OCI-LY3 (cell line): ENCODE measurements at regions not wholly inside any gene's neighbourhood (a gene's known extent, or its start where the extent isn't known, plus 50 kb on each side); places are given as distances from the start of the nearest gene placed in this dataset.

Source experiments
- EZH2phosphoT487 ChIP-seq: fragments of 200-600 bp; shearing (Covaris generic); IDR thresholded peaks from 2 replicates; pipeline ENCODE4 v1.6.1; 2018; ENCODE audit warnings: antibody characterized with exemption, mixed run types, low read depth
- TF ChIP-seq, protein P1 (sequence below): fragments of 200-600, 300-600 bp; sonication (generic); IDR thresholded peaks from 2 replicates; pipeline ENCODE4 v1.5.1; 2014; ENCODE audit warnings: antibody characterized with exemption, low read length, low read depth

DNA sequence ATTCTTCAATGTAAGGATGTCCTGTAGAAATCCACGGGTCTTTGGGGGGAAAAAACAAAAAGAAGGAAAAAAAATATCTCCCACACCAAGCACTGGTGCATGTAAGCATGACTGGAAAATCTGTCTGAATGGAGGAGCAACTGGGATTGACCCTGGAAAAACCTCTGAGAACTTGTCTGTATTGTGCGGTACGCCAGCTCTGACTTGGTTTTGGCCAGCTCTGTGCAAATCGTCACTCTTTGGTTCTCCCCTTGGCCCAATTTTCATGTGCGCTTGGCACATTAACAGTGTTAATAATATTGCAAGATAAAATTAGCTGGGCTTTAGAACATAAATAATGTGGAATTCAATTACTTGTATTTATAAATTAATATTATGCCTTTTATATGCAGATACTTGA is 231.2 kb upstream of the HAND2 start:
- TF ChIP-seq EZH2phosphoT487: no peak
- TF ChIP-seq, protein P1, sequence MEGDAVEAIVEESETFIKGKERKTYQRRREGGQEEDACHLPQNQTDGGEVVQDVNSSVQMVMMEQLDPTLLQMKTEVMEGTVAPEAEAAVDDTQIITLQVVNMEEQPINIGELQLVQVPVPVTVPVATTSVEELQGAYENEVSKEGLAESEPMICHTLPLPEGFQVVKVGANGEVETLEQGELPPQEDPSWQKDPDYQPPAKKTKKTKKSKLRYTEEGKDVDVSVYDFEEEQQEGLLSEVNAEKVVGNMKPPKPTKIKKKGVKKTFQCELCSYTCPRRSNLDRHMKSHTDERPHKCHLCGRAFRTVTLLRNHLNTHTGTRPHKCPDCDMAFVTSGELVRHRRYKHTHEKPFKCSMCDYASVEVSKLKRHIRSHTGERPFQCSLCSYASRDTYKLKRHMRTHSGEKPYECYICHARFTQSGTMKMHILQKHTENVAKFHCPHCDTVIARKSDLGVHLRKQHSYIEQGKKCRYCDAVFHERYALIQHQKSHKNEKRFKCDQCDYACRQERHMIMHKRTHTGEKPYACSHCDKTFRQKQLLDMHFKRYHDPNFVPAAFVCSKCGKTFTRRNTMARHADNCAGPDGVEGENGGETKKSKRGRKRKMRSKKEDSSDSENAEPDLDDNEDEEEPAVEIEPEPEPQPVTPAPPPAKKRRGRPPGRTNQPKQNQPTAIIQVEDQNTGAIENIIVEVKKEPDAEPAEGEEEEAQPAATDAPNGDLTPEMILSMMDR: no peak
